Tibial artery (tissue), 4 donors: ENCODE measurements at regions not wholly inside any gene's neighbourhood (a gene's known extent, or its start where the extent isn't known, plus 50 kb on each side); places are given as distances from the start of the nearest gene placed in this dataset.

ENCODE experiments used
- DNase-seq, 2 donors: peaks; one replicate each; pipeline ENCODE4 v3.0.0-alpha.2; 2019
- H3K27ac ChIP-seq, 2 donors: fragments of 200-600 bp; sonication (generic) in 1 of 2; 1 replicate in 1 of 2; 2 replicates in 1 of 2; pipeline ENCODE4 v1.5.1; 2018 to 2019; ENCODE audit warnings: mild to moderate bottlenecking in 1 of 2
- H3K27me3 ChIP-seq, 2 donors: fragments of 200-600 bp; sonication (generic) in 1 of 2; one replicate each; pipeline versions ENCODE4 v1.5.1 to v1.6.0; 2016 to 2019
- H3K36me3 ChIP-seq, 3 donors: fragments of 200-600 bp; sonication (generic) in 2 of 3; one replicate each; pipeline ENCODE4 v1.5.1; 2016 to 2019; ENCODE audit warnings: mild to moderate bottlenecking in 2 of 3
- H3K4me1 ChIP-seq, 4 donors: fragments of 200-600 bp; sonication (generic) in 2 of 4; 1 replicate in 3 of 4; 2 replicates in 1 of 4; pipeline ENCODE4 v1.5.1; 2016 to 2019
- H3K4me3 ChIP-seq, 2 donors: fragments of 200-600 bp; sonication (generic) in 1 of 2; 1 replicate in 1 of 2; 2 replicates in 1 of 2; pipeline ENCODE4 v1.5.1; 2018 to 2019; ENCODE audit warnings: mild to moderate bottlenecking in 2 of 2
- H3K9me3 ChIP-seq, 3 donors: fragments of 200-600 bp; sonication (generic) in 1 of 3; one replicate each; pipeline ENCODE4 v1.5.1; 2016 to 2019
- CTCF ChIP-seq, 2 experiments: fragments of 200-600 bp in 1 of 2; fragments of 450-650 bp in 1 of 2; IDR thresholded peaks; one replicate each; pipeline ENCODE4 v1.5.1; 2017 to 2019; ENCODE audit warnings: antibody characterized with exemption in 2 of 2, mild to moderate bottlenecking in 1 of 2, moderate library complexity in 1 of 2
- intact Hi-C: fragments of 100-400 bp; cut with DNase I; formaldehyde crosslinking; loops from one replicate; pipeline ENCODE4 v1.15.0; 2023; ENCODE audit warnings: low total_unique reads

GRCh38 chr1:17963513-17963912 is 144.1 kb upstream of the IGSF21 start:
- Histone ChIP-seq H3K27ac (no peak overlapping the region), H3K9me3 (no peaks in the 10 kb centered on the region), H3K36me3 (no peaks in the 10 kb centered on the region), H3K27me3 (peaks cover 0 to 45% of the 10 kb centered on the region in 2 donors), H3K4me1 (no peaks in the 10 kb centered on the region), H3K4me3 (no peak overlapping the region)
- TF ChIP-seq CTCF (IDR thresholded peaks at IDR 0.05): no peak
- no peak for DNase-seq
- intact Hi-C loops: no loop called here

GRCh38 chr1:17965515-17966100 is 142.0 kb upstream of the IGSF21 start:
- H3K27me3 ChIP-seq: peaks cover 0 to 39% of the 10 kb centered on the region in 2 donors
- H3K27ac ChIP-seq: no peak overlapping the region
- intact Hi-C loops: no loop called here

GRCh38 chr1:17966341-17966740 is 141.3 kb upstream of the IGSF21 start:
- Histone ChIP-seq H3K9me3 (no peaks in the 10 kb centered on the region), H3K36me3 (no peaks in the 10 kb centered on the region), H3K4me3 (no peak overlapping the region), H3K27me3 (peaks cover 0 to 40% of the 10 kb centered on the region in 2 donors), H3K4me1 (no peaks in the 10 kb centered on the region), H3K27ac (no peak overlapping the region)
- no peak for DNase-seq
- intact Hi-C loops: no loop called here
- TF ChIP-seq CTCF (IDR thresholded peaks at IDR 0.05): no peak

More at GRCh38 chr1:17965515-17966100, 142.0 kb upstream of the IGSF21 start:
- no peak for DNase-seq
- H3K4me3 ChIP-seq: no peak overlapping the region
- H3K4me1 ChIP-seq: no peaks in the 10 kb centered on the region
- H3K9me3 ChIP-seq: no peaks in the 10 kb centered on the region
- no peaks in the 10 kb centered on the region for H3K36me3 ChIP-seq
- no peak for TF ChIP-seq CTCF (IDR thresholded peaks at IDR 0.05)

- H3K4me3 ChIP-seq: no peak overlapping the region
- H3K4me1 ChIP-seq: no peaks in the 10 kb centered on the region
- no peak for TF ChIP-seq CTCF (IDR thresholded peaks at IDR 0.05)
- no peaks in the 10 kb centered on the region for H3K36me3 ChIP-seq
- no peaks in the 10 kb centered on the region for H3K9me3 ChIP-seq
- no peak overlapping the region for H3K27ac ChIP-seq
- peaks cover 0 to 29% of the 10 kb centered on the region in 2 donors for H3K27me3 ChIP-seq
- no peak for DNase-seq
- intact Hi-C loops: no loop called here
These were observed 139.9 kb upstream of the IGSF21 start for GRCh38 chr1:17967623-17968255.

GRCh38 chr1:17970757-17971156 is 136.8 kb upstream of the IGSF21 start:
- Histone ChIP-seq H3K4me3 (no peak overlapping the region), H3K9me3 (no peaks in the 10 kb centered on the region), H3K27ac (no peak overlapping the region), H3K4me1 (no peaks in the 10 kb centered on the region), H3K27me3 (peaks cover 0 to 31% of the 10 kb centered on the region in 2 donors), H3K36me3 (no peaks in the 10 kb centered on the region)
- no peak for TF ChIP-seq CTCF (IDR thresholded peaks at IDR 0.05)
- no peak for DNase-seq
- intact Hi-C loops: no loop called here
